ENCODE measurements at regions not wholly inside any gene's neighbourhood (a gene's known extent, or its start where the extent isn't known, plus 50 kb on each side); places are given as distances from the start of the nearest gene placed in this dataset.
"Not testable (repeated sequence)": the region's sequence is repeated elsewhere in the genome, so short reads cannot be mapped to it uniquely, and the experiment has no call there.

DNA sequence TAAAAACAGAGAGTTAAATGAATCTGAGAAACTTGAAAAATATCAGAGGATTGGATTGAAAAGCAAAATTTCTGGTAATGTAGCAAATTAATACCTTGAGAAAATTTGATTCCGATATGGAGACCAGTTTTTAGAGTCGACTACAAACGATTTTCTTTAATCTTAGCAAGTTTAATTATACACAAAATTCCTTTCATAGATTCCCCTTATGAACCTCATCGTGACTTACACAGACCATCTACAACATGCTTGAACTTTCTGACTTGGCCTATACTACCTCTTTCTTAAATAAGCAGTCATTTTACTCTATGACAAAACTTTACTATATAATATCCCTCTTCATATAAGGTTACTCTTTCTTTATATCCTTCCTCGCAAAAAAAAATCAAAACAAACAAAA is 769.6 kb upstream of the CRIM1 start:
- H3K27me3 Mint-ChIP-seq (ENCODE audit: low read depth, poor library complexity): no peaks in the 10 kb centered on the region
- TF ChIP-seq, protein P1, sequence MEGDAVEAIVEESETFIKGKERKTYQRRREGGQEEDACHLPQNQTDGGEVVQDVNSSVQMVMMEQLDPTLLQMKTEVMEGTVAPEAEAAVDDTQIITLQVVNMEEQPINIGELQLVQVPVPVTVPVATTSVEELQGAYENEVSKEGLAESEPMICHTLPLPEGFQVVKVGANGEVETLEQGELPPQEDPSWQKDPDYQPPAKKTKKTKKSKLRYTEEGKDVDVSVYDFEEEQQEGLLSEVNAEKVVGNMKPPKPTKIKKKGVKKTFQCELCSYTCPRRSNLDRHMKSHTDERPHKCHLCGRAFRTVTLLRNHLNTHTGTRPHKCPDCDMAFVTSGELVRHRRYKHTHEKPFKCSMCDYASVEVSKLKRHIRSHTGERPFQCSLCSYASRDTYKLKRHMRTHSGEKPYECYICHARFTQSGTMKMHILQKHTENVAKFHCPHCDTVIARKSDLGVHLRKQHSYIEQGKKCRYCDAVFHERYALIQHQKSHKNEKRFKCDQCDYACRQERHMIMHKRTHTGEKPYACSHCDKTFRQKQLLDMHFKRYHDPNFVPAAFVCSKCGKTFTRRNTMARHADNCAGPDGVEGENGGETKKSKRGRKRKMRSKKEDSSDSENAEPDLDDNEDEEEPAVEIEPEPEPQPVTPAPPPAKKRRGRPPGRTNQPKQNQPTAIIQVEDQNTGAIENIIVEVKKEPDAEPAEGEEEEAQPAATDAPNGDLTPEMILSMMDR (IDR thresholded peaks at IDR 0.05): no peak
- H3K36me3 Mint-ChIP-seq (ENCODE audit: low read depth): no peaks in the 10 kb centered on the region
- peaks cover 51% of the 10 kb centered on the region for H3K9me3 Mint-ChIP-seq
- no peak overlapping the region for H3K4me3 Mint-ChIP-seq
- H3K27ac Mint-ChIP-seq: no peak overlapping the region
- no peak for DNase-seq
- no peaks in the 10 kb centered on the region for H3K4me1 Mint-ChIP-seq

DNA sequence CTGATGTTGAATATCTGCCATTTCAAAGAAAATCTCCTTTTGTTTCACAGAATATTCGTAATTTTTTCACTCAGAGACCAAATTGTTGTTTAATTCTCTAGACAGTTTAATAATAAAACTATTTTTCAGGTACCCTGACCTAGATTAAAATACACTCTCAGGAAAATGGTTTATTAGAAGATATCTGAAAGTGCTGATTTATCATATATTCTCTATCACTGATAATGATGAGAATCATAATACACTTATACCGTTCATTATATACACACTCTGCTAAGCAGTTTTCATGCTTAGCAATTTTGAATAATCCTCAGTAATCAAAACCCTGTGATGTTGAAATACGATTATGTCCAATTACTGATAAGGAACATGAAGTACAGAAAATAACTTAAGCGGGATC is 772.9 kb upstream of the CRIM1 start:
- Mint-ChIP-seq H3K4me3 (no peak overlapping the region), H3K36me3 (ENCODE audit: low read depth) (no peaks in the 10 kb centered on the region), H3K27ac (no peak overlapping the region), H3K9me3 (peaks cover 36% of the 10 kb centered on the region), H3K4me1 (no peaks in the 10 kb centered on the region), H3K27me3 (ENCODE audit: low read depth, poor library complexity) (no peaks in the 10 kb centered on the region)
- TF ChIP-seq, protein P1 (IDR thresholded peaks at IDR 0.05): no peak
- no peak for DNase-seq

DNA sequence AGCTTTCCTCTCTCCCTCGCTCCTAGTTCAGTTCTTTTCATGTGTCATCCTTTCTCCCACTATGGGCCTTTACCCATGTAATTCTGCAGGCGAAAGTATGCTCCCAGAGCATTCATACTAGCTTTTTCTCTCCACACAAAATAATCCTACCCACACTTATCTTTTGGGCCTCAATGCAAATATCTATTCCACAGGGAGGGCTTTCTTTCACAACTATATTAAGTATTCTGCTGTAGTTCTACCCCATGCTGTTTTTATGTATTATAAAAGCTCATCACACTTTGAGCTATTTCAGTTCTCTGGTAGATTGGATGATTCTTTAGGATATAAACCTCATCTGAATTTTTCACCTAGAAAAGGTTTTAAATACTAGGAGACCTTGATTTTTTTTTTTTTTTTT is 774.6 kb upstream of the CRIM1 start:
- Mint-ChIP-seq H3K27me3 (ENCODE audit: low read depth, poor library complexity) (no peaks in the 10 kb centered on the region), H3K36me3 (ENCODE audit: low read depth) (no peaks in the 10 kb centered on the region), H3K4me1 (no peaks in the 10 kb centered on the region), H3K4me3 (no peak overlapping the region), H3K27ac (no peak overlapping the region), H3K9me3 (peaks cover 20% of the 10 kb centered on the region)
- no peak for DNase-seq
- TF ChIP-seq, protein P1 (IDR thresholded peaks at IDR 0.05): no peak

DNA sequence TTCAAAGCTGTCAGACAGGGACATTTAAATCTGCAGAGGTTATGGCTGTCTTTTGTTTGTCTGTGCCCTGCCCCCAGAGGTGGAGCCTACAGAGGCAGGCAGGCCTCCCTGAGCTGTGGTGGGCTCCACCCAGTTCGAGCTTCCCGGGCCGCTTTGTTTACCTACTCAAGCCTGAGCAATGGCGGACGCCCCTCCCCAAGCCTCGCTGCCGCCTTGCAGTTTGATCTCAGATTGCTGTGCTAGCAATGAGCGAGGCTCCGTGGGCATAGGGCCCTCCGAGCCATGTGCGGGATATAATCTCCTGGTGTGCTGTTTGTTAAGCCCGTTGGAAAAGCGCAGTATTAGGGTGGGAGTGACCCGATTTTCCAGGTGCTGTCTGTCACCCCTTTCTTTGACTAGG is 787.0 kb upstream of the CRIM1 start:
- peaks cover 30% of the 10 kb centered on the region for H3K9me3 Mint-ChIP-seq
- H3K36me3 Mint-ChIP-seq (ENCODE audit: low read depth); H3K27me3 Mint-ChIP-seq (ENCODE audit: low read depth, poor library complexity); H3K4me3 Mint-ChIP-seq; DNase-seq; H3K27ac Mint-ChIP-seq; H3K4me1 Mint-ChIP-seq: not testable (repeated sequence)

DNA sequence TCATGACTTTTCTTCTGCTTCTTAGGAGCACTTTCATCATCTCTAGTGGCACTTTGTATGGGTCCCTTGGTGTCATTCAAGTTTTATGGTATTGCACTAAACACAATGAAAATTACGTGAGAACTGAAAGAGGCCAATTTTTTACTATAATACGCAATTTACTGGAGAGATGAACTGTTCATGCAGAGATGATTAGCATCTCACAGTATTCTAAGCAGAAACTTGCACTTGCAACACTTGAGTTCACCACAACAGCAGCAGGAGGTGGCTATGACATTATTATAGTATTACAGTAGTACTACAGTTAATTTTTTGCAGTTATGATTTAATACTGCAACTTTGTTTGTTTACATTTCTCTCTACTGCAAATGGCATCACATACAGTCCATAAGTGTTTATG is 793.1 kb upstream of the CRIM1 start:
- H3K27ac Mint-ChIP-seq: no peak overlapping the region
- no peaks in the 10 kb centered on the region for H3K4me1 Mint-ChIP-seq
- no peak for DNase-seq
- no peak overlapping the region for H3K4me3 Mint-ChIP-seq
- peaks cover 4% of the 10 kb centered on the region for H3K27me3 Mint-ChIP-seq (ENCODE audit: low read depth, poor library complexity)
- H3K9me3 Mint-ChIP-seq: peaks cover 4% of the 10 kb centered on the region
- TF ChIP-seq, protein P1 (IDR thresholded peaks at IDR 0.05): no peak
- H3K36me3 Mint-ChIP-seq (ENCODE audit: low read depth): no peaks in the 10 kb centered on the region

DNA sequence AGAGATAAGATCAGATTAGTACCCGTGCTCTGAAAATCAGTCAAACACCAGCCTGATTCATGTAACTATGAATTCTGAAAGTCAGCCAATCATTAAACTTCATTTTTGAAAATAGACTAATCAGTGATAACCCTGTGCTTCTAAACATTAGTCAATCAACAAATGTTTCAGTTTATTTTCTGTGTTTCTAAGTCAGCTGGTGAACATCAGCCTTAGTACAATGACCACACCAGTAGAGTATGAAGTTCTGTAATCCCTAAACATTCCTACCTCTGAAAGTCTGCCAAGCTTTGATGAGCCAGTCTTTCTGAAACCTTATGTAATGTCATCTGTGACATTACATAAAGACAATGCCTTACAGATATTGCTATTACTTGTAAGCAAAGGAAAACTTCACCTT is 807.4 kb upstream of the CRIM1 start:
- H3K27me3 Mint-ChIP-seq (ENCODE audit: low read depth, poor library complexity): no peaks in the 10 kb centered on the region
- H3K4me3 Mint-ChIP-seq: no peak overlapping the region
- DNase-seq: no peak
- H3K4me1 Mint-ChIP-seq: no peaks in the 10 kb centered on the region
- TF ChIP-seq, protein P1 (IDR thresholded peaks at IDR 0.05): no peak
- no peak overlapping the region for H3K27ac Mint-ChIP-seq
- H3K9me3 Mint-ChIP-seq: no peaks in the 10 kb centered on the region
- no peaks in the 10 kb centered on the region for H3K36me3 Mint-ChIP-seq (ENCODE audit: low read depth)

All from nephron progenitor cell (in vitro differentiated cells).